ENCODE measurements at regions not wholly inside any gene's neighbourhood (a gene's known extent, or its start where the extent isn't known, plus 50 kb on each side); places are given as distances from the start of the nearest gene placed in this dataset.

DNA sequence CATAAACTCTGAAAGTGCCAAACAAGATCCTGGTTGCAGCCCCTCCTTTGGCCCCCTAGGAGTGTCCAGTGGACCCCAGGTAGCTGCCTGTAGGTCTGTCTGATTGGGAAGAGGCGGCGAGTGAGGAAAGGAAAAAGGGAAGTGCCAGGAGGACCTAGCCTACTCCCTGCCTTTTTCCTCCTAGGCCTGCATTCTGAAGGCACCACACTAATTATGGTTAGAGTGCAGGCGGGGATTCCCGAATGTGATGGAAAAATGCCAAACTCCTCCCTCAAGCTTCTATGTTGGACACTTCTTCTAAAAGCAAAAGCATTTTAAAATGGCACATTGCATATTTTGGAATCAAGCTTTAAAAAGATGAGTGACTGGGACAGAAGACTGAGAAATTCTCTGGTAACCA, 83.2 kb upstream of the SMIM15 start:
- intact Hi-C loops (cut with micrococcal nuclease), result no loop called here
- Histone ChIP-seq H2AFZ (ENCODE audit: low read depth, low read length, poor library complexity, severe bottlenecking) (no peak overlapping the region), H3K4me1 (ENCODE audit: control insufficient read depth in 1 of 2, insufficient read depth in 2 of 2, low read length in 2 of 2) (no peaks in the 10 kb centered on the region), H3K9me2 (ENCODE audit: insufficient read depth) (no peaks in the 10 kb centered on the region), H3K27me3 (ENCODE audit: insufficient read depth, low read length) (no peaks in the 10 kb centered on the region), H3K36me3 (ENCODE audit: control insufficient read depth in 1 of 2, insufficient read depth in 2 of 2, low read length in 2 of 2) (no peaks in the 10 kb centered on the region), H3K9ac (ENCODE audit: low read length) (no peak overlapping the region), H4K20me1 (ENCODE audit: insufficient read depth) (no peaks in the 10 kb centered on the region), H3K27ac (ENCODE audit: low read depth, low read length) (no peak overlapping the region), H3K4me2 (ENCODE audit: low read length) (no peak overlapping the region), H3K9me3 (ENCODE audit: control insufficient read depth in 1 of 2, insufficient read depth in 1 of 2, low read depth in 1 of 2, low read length in 2 of 2) (no peaks in the 10 kb centered on the region), H3K4me3 (replicated peaks in 1 of 2; ENCODE audit: low read depth in 1 of 2, low read length in 2 of 2) (no peak overlapping the region), H3K79me2 (ENCODE audit: insufficient read depth, low read length) (no peaks in the 10 kb centered on the region)
- CTCF ChIA-PET, result no interaction called here
- POLR2A ChIA-PET, result no interaction called here
- no peak for TF ChIP-seq CBX3 (IDR thresholded peaks at IDR 0.05; ENCODE audit: low read depth)
- no peak for TF ChIP-seq YY1 (IDR thresholded peaks at IDR 0.05; ENCODE audit: extremely low read depth, insufficient replicate concordance, low read depth, low read length)
- TF ChIP-seq SP1 (IDR thresholded peaks at IDR 0.05; ENCODE audit: low read depth), result no peak
- TF ChIP-seq, protein P1, sequence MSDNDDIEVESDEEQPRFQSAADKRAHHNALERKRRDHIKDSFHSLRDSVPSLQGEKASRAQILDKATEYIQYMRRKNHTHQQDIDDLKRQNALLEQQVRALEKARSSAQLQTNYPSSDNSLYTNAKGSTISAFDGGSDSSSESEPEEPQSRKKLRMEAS (IDR thresholded peaks at IDR 0.05), result no peak
- TF ChIP-seq, protein P2, sequence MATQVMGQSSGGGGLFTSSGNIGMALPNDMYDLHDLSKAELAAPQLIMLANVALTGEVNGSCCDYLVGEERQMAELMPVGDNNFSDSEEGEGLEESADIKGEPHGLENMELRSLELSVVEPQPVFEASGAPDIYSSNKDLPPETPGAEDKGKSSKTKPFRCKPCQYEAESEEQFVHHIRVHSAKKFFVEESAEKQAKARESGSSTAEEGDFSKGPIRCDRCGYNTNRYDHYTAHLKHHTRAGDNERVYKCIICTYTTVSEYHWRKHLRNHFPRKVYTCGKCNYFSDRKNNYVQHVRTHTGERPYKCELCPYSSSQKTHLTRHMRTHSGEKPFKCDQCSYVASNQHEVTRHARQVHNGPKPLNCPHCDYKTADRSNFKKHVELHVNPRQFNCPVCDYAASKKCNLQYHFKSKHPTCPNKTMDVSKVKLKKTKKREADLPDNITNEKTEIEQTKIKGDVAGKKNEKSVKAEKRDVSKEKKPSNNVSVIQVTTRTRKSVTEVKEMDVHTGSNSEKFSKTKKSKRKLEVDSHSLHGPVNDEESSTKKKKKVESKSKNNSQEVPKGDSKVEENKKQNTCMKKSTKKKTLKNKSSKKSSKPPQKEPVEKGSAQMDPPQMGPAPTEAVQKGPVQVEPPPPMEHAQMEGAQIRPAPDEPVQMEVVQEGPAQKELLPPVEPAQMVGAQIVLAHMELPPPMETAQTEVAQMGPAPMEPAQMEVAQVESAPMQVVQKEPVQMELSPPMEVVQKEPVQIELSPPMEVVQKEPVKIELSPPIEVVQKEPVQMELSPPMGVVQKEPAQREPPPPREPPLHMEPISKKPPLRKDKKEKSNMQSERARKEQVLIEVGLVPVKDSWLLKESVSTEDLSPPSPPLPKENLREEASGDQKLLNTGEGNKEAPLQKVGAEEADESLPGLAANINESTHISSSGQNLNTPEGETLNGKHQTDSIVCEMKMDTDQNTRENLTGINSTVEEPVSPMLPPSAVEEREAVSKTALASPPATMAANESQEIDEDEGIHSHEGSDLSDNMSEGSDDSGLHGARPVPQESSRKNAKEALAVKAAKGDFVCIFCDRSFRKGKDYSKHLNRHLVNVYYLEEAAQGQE (IDR thresholded peaks at IDR 0.05; ENCODE audit: low read depth), result no peak
- RAD21 ChIA-PET (ENCODE audit: low non-redundant PET in 1 of 2, low total read pairs in 2 of 2, uncharacterized antibody in 2 of 2, unreplicated experiment in 2 of 2), result no interaction called here
- ATAC-seq, result no peak
- DNase-seq (ENCODE audit: low read depth, low spot score), result no peak
- BruUV-seq (replicated peaks), result no TSS peak

DNA sequence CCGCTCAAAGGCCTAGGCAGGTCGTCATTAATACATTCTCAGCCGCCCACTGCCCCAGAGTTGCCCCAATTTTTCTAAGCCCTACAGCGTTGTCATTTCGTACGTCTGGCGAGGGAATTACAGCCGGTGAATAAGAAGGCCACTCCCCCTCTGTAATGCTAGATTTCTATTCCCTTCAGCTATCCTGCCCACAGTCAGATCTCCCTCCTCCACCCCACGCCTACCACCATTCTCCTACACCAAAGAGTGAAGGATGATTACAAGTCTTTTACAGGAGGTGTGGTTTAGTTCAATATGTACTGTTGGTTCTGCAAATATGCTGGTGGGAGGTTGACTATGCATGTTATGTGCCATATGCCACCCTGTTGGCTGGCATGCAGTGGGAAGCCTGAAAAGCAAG, 83.7 kb upstream of the SMIM15 start:
- intact Hi-C loops (cut with micrococcal nuclease), result no loop called here
- no TSS peak for BruUV-seq (replicated peaks)
- CTCF ChIA-PET, result no interaction called here
- DNase-seq (ENCODE audit: low read depth, low spot score) (no peak), ATAC-seq (no peak)
- Histone ChIP-seq H3K36me3 (ENCODE audit: control insufficient read depth in 1 of 2, insufficient read depth in 2 of 2, low read length in 2 of 2) (no peaks in the 10 kb centered on the region), H3K27me3 (ENCODE audit: insufficient read depth, low read length) (no peaks in the 10 kb centered on the region), H3K4me3 (replicated peaks in 1 of 2; ENCODE audit: low read depth in 1 of 2, low read length in 2 of 2) (no peak overlapping the region), H3K4me2 (ENCODE audit: low read length) (no peak overlapping the region), H4K20me1 (ENCODE audit: insufficient read depth) (no peaks in the 10 kb centered on the region), H3K27ac (ENCODE audit: low read depth, low read length) (no peak overlapping the region), H3K9me2 (ENCODE audit: insufficient read depth) (no peaks in the 10 kb centered on the region), H3K4me1 (ENCODE audit: control insufficient read depth in 1 of 2, insufficient read depth in 2 of 2, low read length in 2 of 2) (no peaks in the 10 kb centered on the region), H2AFZ (ENCODE audit: low read depth, low read length, poor library complexity, severe bottlenecking) (no peak overlapping the region), H3K9me3 (ENCODE audit: control insufficient read depth in 1 of 2, insufficient read depth in 1 of 2, low read depth in 1 of 2, low read length in 2 of 2) (no peaks in the 10 kb centered on the region), H3K9ac (ENCODE audit: low read length) (no peak overlapping the region), H3K79me2 (ENCODE audit: insufficient read depth, low read length) (no peaks in the 10 kb centered on the region)
- POLR2A ChIA-PET, result no interaction called here
- TF ChIP-seq, protein P3, sequence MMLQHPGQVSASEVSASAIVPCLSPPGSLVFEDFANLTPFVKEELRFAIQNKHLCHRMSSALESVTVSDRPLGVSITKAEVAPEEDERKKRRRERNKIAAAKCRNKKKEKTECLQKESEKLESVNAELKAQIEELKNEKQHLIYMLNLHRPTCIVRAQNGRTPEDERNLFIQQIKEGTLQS (IDR thresholded peaks at IDR 0.05), result no peak
- TF ChIP-seq SP1 (IDR thresholded peaks at IDR 0.05; ENCODE audit: low read depth), result no peak
- TF ChIP-seq, protein P4, sequence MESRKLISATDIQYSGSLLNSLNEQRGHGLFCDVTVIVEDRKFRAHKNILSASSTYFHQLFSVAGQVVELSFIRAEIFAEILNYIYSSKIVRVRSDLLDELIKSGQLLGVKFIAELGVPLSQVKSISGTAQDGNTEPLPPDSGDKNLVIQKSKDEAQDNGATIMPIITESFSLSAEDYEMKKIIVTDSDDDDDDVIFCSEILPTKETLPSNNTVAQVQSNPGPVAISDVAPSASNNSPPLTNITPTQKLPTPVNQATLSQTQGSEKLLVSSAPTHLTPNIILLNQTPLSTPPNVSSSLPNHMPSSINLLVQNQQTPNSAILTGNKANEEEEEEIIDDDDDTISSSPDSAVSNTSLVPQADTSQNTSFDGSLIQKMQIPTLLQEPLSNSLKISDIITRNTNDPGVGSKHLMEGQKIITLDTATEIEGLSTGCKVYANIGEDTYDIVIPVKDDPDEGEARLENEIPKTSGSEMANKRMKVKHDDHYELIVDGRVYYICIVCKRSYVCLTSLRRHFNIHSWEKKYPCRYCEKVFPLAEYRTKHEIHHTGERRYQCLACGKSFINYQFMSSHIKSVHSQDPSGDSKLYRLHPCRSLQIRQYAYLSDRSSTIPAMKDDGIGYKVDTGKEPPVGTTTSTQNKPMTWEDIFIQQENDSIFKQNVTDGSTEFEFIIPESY (IDR thresholded peaks at IDR 0.05; ENCODE audit: extremely low read depth, insufficient replicate concordance, low read length), result no peak
- RAD21 ChIA-PET (ENCODE audit: low non-redundant PET in 1 of 2, low total read pairs in 2 of 2, uncharacterized antibody in 2 of 2, unreplicated experiment in 2 of 2), result no interaction called here

All from HCT116 (cell line).